Prostate gland (tissue), 2 donors: ENCODE measurements at regions not wholly inside any gene's neighbourhood (a gene's known extent, or its start where the extent isn't known, plus 50 kb on each side); places are given as distances from the start of the nearest gene placed in this dataset.

ENCODE experiments used
- DNase-seq: peaks from one replicate; pipeline ENCODE4 v3.0.0-alpha.2; 2019; ENCODE audit warnings: low spot score
- H3K27ac ChIP-seq, 2 donors: fragments of 200-600 bp; sonication (generic); 2 replicates each; pipeline ENCODE4 v1.5.1; 2017 to 2019
- H3K27me3 ChIP-seq: fragments of 200-600 bp; sonication (generic); replicated peaks from 2 replicates; pipeline ENCODE4 v1.5.1; 2019; ENCODE audit not compliant: insufficient read depth
- H3K36me3 ChIP-seq, 2 donors: fragments of 200-600 bp; sonication (generic); 1 replicate in 1 of 2; 2 replicates in 1 of 2; pipeline versions ENCODE4 v1.5.1 to v1.8.1; 2017 to 2019
- H3K4me1 ChIP-seq: fragments of 200-600 bp; sonication (generic); replicated peaks from 2 replicates; pipeline ENCODE4 v1.5.1; 2019
- H3K4me3 ChIP-seq, 2 donors: fragments of 200-600 bp; sonication (generic); 2 replicates each; pipeline ENCODE4 v1.5.1; 2017 to 2019
- H3K9me3 ChIP-seq: fragments of 200-600 bp; sonication (generic); 2 replicates; pipeline ENCODE4 v1.5.1; 2017
- POLR2A ChIP-seq: fragments of 450-650 bp; IDR thresholded peaks from one replicate; pipeline ENCODE4 v1.6.1; 2016; ENCODE audit warnings: antibody characterized with exemption, mild to moderate bottlenecking
- POLR2AphosphoS5 ChIP-seq: sonication (generic); formaldehyde crosslinking; IDR thresholded peaks from one replicate; pipeline ENCODE4 v1.6.1; 2017; ENCODE audit warnings: antibody characterized with exemption
- WGBS: methylation state at CpG from one replicate; pipeline ENCODE4 v1.1.5; 2018; 5-methylcytosine and 5-hydroxymethylcytosine counted together
- intact Hi-C: fragments of 100-400 bp; cut with DNase I; formaldehyde crosslinking; loops from one replicate; pipeline ENCODE4 v1.14.2; 2022
- TF ChIP-seq, protein P1 (sequence below), 4 experiments: fragments of 200-600 bp in 2 of 4; fragments of 450-650 bp in 2 of 4; sonication (generic) in 2 of 4; IDR thresholded peaks; 1 replicate in 3 of 4; 2 replicates in 1 of 4; pipeline ENCODE4 v1.5.1; 2016 to 2019; ENCODE audit warnings: antibody characterized with exemption in 4 of 4, mild to moderate bottlenecking in 2 of 4, moderate library complexity in 2 of 4

DNA sequence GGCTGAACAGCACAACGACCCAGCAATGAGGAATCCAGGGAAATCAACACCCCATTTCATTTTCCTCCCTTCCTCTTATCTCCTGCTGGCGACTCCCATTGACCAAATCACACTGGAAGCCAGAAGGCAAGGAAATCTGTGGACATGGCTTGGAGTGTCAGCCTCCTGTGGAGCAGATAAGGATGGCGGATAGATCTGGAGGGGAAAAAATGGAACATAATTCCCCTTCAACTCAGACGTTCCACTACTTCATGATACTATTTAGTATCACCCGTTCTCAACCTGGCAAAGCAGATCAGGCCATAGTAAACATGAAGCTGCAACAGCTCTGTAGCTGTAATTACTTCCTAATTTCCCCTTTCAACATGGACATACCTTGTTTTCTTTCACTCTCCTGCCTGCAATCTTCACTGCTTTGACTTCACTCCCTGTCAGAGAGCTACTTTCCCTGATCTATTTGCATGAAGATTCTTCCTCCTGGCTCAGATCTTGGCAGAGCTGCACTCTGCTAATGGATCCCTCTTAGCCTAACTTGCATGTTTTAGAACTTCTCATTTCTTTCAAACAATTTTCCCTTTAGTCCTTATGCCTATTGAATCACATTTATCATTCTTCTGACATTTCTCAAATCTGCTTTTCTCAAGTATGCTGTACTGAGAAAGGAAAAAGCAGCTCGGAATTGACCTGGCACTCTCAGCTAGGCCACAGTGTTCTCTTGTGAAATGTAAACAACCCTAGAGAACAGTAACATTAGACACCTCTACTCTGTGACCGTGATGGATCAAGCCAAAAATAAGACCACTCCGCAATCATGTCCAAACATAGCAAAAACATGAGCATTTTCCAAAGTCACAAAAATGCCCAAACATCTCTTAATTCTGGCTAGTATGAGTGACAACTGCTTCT lies 135.1 kb downstream of the ETNK1 start:
- no peaks in the 10 kb centered on the region for H3K27me3 ChIP-seq
- WGBS = 46% methylated on average over 8 of the region's 8 CpGs
- DNase-seq = peak; percentile 30

DNA sequence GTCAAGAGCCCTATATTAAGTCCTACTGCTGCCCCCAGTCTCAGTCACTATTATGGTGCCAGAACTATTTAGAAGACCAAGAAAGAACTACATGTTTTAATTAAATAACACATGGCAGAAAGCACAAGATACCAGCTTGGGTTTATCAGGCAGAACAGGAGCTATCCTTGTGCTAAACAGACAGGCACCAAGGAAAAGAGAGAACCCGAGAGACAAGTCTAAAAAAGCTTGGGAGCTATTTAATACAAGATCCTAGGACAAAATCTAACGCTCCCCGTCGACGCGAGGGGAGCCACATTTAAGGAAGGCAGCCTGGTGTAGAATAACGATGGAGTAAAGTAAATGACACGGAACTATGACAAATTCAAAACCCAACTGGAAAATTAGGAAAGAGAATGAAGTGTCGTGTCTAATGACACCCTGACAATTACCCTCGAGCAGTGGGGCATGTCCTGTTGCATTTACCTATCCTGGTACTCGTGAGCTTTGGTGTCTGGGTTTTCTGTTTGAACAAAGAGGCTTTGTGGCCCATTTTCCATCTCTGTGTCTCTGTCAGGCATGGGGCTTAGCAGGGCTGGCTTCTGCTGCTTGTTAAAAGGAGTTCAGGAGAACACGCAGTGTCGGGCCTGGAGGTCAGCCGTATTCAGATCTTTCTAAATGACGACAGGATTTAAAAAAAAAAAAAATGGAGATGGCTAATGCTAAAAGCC lies 140.6 kb downstream of the ETNK1 start:
- Histone ChIP-seq H3K4me1 (no peaks in the 10 kb centered on the region), H3K36me3 (no peaks in the 10 kb centered on the region), H3K27ac (peak overlapping the region in 1 of 2 donors; percentile 23), H3K9me3 (no peaks in the 10 kb centered on the region), H3K4me3 (no peak overlapping the region), H3K27me3 (no peaks in the 10 kb centered on the region)
- no peak for DNase-seq
- WGBS = 74% methylated on average over 15 of the region's 15 CpGs
- intact Hi-C loops = no loop called here
- TF ChIP-seq POLR2A = no peak
- TF ChIP-seq, protein P1, sequence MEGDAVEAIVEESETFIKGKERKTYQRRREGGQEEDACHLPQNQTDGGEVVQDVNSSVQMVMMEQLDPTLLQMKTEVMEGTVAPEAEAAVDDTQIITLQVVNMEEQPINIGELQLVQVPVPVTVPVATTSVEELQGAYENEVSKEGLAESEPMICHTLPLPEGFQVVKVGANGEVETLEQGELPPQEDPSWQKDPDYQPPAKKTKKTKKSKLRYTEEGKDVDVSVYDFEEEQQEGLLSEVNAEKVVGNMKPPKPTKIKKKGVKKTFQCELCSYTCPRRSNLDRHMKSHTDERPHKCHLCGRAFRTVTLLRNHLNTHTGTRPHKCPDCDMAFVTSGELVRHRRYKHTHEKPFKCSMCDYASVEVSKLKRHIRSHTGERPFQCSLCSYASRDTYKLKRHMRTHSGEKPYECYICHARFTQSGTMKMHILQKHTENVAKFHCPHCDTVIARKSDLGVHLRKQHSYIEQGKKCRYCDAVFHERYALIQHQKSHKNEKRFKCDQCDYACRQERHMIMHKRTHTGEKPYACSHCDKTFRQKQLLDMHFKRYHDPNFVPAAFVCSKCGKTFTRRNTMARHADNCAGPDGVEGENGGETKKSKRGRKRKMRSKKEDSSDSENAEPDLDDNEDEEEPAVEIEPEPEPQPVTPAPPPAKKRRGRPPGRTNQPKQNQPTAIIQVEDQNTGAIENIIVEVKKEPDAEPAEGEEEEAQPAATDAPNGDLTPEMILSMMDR (IDR thresholded peaks at IDR 0.05) = no peak
- TF ChIP-seq POLR2AphosphoS5 = no peak

More for the DNA sequence above, 135.1 kb downstream of the ETNK1 start:
- Histone ChIP-seq H3K9me3 (no peaks in the 10 kb centered on the region), H3K4me3 (no peak overlapping the region), H3K4me1 (peaks cover 5% of the 10 kb centered on the region), H3K27ac (peak overlapping the region; percentile 67 to 70), H3K36me3 (no peaks in the 10 kb centered on the region)
- intact Hi-C loops = no loop called here
- TF ChIP-seq POLR2AphosphoS5 = peak; percentile 69
- TF ChIP-seq, protein P1 (IDR thresholded peaks at IDR 0.05) = no peak
- no peak for TF ChIP-seq POLR2A

- no peaks in the 10 kb centered on the region for H3K9me3 ChIP-seq
- no peaks in the 10 kb centered on the region for H3K27me3 ChIP-seq
- WGBS = 79% methylated on average over 7 of the region's 7 CpGs
- no peak for DNase-seq
- H3K36me3 ChIP-seq = no peaks in the 10 kb centered on the region
- no peak overlapping the region for H3K27ac ChIP-seq
- H3K4me1 ChIP-seq = no peaks in the 10 kb centered on the region
- no peak for TF ChIP-seq POLR2AphosphoS5
- TF ChIP-seq POLR2A = no peak
- TF ChIP-seq, protein P1 (IDR thresholded peaks at IDR 0.05) = no peak
- intact Hi-C loops = no loop called here
- H3K4me3 ChIP-seq = no peak overlapping the region
These were observed 142.0 kb downstream of the ETNK1 start for GRCh38 chr12:22766911-22767420.

DNA sequence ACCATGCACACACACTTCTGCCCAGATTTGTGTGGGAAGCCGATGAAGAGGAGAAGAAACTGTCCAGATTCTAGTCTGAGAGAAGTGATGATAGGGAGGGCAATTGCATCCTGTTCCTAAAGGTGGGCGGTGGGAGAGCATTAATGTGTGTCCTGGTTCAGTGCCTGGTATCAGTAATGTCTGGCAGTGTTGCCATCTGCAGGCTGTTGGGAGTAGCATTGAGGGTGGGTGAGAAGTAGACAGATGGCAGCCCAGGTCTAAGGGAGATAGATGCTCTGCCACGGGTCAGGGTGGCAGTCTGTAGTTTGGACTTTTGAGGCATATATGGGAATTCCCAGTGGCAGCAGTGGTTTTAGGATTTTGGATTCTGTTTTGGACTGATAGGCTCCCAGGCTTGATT lies 156.4 kb downstream of the ETNK1 start:
- TF ChIP-seq, protein P1 (IDR thresholded peaks at IDR 0.05) = no peak
- TF ChIP-seq POLR2AphosphoS5 (no peak), POLR2A (no peak)

More for the DNA sequence above, 156.4 kb downstream of the ETNK1 start:
- no peak for DNase-seq
- no peak overlapping the region for H3K27ac ChIP-seq
- H3K9me3 ChIP-seq = no peaks in the 10 kb centered on the region
- whole genome bisulfite sequencing = 97% methylated on average over 3 of the region's 3 CpGs
- no peak overlapping the region for H3K4me3 ChIP-seq
- no peaks in the 10 kb centered on the region for H3K27me3 ChIP-seq
- no peaks in the 10 kb centered on the region for H3K36me3 ChIP-seq
- intact Hi-C loops = no loop called here
- no peaks in the 10 kb centered on the region for H3K4me1 ChIP-seq
